ENCODE measurements at regions not wholly inside any gene's neighbourhood (a gene's known extent, or its start where the extent isn't known, plus 50 kb on each side); places are given as distances from the start of the nearest gene placed in this dataset.

DNA sequence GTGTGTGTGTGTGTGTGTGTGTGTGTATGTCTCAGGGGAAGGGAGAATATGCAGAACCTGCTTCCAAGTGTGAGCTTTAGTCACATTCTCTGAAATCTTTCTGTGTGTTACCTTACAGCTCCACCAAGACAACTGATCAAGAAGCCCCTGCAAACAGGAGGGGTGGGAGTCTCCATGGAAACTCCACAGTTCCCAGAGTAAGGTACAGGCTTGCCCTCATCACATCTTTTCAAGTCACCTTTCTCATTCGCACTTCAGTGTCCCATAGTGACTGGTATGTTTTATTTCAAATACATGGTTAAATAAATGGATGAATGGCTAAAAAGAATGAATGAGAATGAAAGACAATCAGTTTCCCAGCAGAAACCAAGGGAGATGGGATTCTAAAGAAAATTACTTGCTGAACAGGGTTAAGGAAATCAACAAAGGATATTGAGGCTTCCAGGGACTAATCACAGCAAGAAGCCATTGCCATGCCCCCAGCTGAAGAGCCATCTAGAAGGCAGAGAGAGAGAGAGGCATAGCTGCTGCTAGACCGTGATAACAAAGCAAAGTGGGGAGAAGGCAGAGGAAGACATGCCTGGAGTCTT, 987.2 kb upstream of the CELF4 start:
- Histone ChIP-seq H3F3A (ENCODE audit: low read length, unreplicated experiment) (no peaks in the 10 kb centered on the region), H3K4me1 (ENCODE audit: insufficient read depth, low read length) (no peaks in the 10 kb centered on the region), H4K20me1 (ENCODE audit: low read length) (no peaks in the 10 kb centered on the region), H3K4me3 (ENCODE audit: low read length) (no peak overlapping the region), H3K4me2 (ENCODE audit: low read length) (no peak overlapping the region), H3K9ac (ENCODE audit: low read length) (no peak overlapping the region), H3K27ac (ENCODE audit: low read length) (no peak overlapping the region), H3K9me2 (replicated peaks; ENCODE audit: low read length) (no peaks in the 10 kb centered on the region), H3K27me3 (ENCODE audit: low read length) (no peaks in the 10 kb centered on the region), H3K36me3 (ENCODE audit: low read depth, low read length) (no peaks in the 10 kb centered on the region), H3K9me3 (ENCODE audit: low read length) (no peaks in the 10 kb centered on the region), H2AFZ (ENCODE audit: low read length) (no peak overlapping the region), H3K79me2 (ENCODE audit: low read length) (no peaks in the 10 kb centered on the region)
- intact Hi-C loops (cut with micrococcal nuclease): no loop called here
- POLR2A ChIA-PET (ENCODE audit: unreplicated experiment): no interaction called here
- no peak for TF ChIP-seq EZH2phosphoT487 (IDR thresholded peaks at IDR 0.05; ENCODE audit: borderline replicate concordance, low read length)
- TF ChIP-seq, protein P1, sequence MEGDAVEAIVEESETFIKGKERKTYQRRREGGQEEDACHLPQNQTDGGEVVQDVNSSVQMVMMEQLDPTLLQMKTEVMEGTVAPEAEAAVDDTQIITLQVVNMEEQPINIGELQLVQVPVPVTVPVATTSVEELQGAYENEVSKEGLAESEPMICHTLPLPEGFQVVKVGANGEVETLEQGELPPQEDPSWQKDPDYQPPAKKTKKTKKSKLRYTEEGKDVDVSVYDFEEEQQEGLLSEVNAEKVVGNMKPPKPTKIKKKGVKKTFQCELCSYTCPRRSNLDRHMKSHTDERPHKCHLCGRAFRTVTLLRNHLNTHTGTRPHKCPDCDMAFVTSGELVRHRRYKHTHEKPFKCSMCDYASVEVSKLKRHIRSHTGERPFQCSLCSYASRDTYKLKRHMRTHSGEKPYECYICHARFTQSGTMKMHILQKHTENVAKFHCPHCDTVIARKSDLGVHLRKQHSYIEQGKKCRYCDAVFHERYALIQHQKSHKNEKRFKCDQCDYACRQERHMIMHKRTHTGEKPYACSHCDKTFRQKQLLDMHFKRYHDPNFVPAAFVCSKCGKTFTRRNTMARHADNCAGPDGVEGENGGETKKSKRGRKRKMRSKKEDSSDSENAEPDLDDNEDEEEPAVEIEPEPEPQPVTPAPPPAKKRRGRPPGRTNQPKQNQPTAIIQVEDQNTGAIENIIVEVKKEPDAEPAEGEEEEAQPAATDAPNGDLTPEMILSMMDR (conservative IDR thresholded peaks at IDR 0.05; ENCODE audit: low read depth, low read length): no peak
- no peak for TF ChIP-seq EZH2 (IDR thresholded peaks at IDR 0.05; ENCODE audit: low read length, unreplicated experiment)
- CTCF ChIA-PET: no interaction called here
- DNase-seq (no peak), ATAC-seq (no peak)
- BruUV-seq (replicated peaks): no TSS peak

DNA sequence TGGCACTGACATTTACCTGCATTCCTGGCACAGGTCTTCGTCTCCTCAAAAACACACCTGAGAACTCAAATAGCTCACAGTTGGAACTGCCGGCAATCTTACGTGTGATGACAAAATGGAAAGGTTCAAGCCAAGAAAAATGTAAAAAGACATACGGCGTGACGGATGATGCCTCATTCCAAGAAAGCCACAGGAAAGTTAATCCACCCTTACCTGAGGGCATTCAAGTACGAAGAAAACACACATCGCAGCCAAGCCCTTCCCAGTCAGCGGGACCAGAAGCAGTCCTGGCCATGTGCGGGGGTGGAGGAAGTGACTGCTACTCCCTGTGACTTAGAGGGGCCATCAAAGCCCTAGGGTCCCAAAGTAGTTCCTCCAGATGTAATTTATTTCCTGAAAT, 986.3 kb upstream of the CELF4 start:
- CTCF ChIA-PET: no interaction called here
- intact Hi-C loops (cut with micrococcal nuclease): no loop called here
- Histone ChIP-seq H3K27ac (ENCODE audit: low read length) (no peak overlapping the region), H3K9me2 (replicated peaks; ENCODE audit: low read length) (no peaks in the 10 kb centered on the region), H3K4me2 (ENCODE audit: low read length) (no peak overlapping the region), H3F3A (ENCODE audit: low read length, unreplicated experiment) (no peaks in the 10 kb centered on the region), H3K9ac (ENCODE audit: low read length) (no peak overlapping the region), H3K79me2 (ENCODE audit: low read length) (no peaks in the 10 kb centered on the region), H4K20me1 (ENCODE audit: low read length) (no peaks in the 10 kb centered on the region), H2AFZ (ENCODE audit: low read length) (no peak overlapping the region), H3K4me3 (ENCODE audit: low read length) (no peak overlapping the region), H3K36me3 (ENCODE audit: low read depth, low read length) (no peaks in the 10 kb centered on the region), H3K4me1 (ENCODE audit: insufficient read depth, low read length) (no peaks in the 10 kb centered on the region), H3K27me3 (ENCODE audit: low read length) (no peaks in the 10 kb centered on the region), H3K9me3 (ENCODE audit: low read length) (no peaks in the 10 kb centered on the region)
- TF ChIP-seq, protein P1 (conservative IDR thresholded peaks at IDR 0.05; ENCODE audit: low read depth, low read length): no peak
- no peak for TF ChIP-seq EZH2 (IDR thresholded peaks at IDR 0.05; ENCODE audit: low read length, unreplicated experiment)
- TF ChIP-seq EZH2phosphoT487 (IDR thresholded peaks at IDR 0.05; ENCODE audit: borderline replicate concordance, low read length): no peak
- DNase-seq (no peak), ATAC-seq (no peak)
- BruUV-seq (replicated peaks): no TSS peak
- POLR2A ChIA-PET (ENCODE audit: unreplicated experiment): no interaction called here

DNA sequence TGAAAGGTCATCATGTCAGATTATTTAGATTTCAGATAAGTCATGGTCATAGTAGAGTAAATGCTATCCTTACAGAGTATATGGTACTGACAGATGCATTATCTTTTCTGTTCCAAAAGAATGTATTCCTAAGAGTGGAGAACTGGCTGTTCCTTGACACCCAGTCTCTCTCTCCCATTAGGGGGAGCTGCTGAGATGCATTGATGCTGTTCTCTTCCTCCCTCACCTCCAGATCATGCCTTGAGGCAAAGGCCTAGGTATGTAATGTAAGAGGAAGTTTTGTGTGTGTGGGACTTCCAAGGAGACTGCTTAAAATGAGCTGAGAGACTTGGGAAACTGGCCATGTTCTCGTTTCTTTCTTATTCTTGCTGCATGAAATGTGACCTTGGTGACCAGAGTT, 979.5 kb upstream of the CELF4 start:
- Histone ChIP-seq H3K79me2 (ENCODE audit: low read length) (no peaks in the 10 kb centered on the region), H3K4me1 (ENCODE audit: insufficient read depth, low read length) (no peaks in the 10 kb centered on the region), H3K9ac (ENCODE audit: low read length) (no peak overlapping the region), H3K36me3 (ENCODE audit: low read depth, low read length) (no peaks in the 10 kb centered on the region), H3K4me3 (ENCODE audit: low read length) (no peak overlapping the region), H3K9me2 (replicated peaks; ENCODE audit: low read length) (no peaks in the 10 kb centered on the region), H4K20me1 (ENCODE audit: low read length) (no peaks in the 10 kb centered on the region), H3K27me3 (ENCODE audit: low read length) (no peaks in the 10 kb centered on the region), H2AFZ (ENCODE audit: low read length) (no peak overlapping the region), H3K9me3 (ENCODE audit: low read length) (no peaks in the 10 kb centered on the region), H3K27ac (ENCODE audit: low read length) (no peak overlapping the region), H3K4me2 (ENCODE audit: low read length) (no peak overlapping the region), H3F3A (ENCODE audit: low read length, unreplicated experiment) (no peaks in the 10 kb centered on the region)
- POLR2A ChIA-PET (ENCODE audit: unreplicated experiment): no interaction called here
- BruUV-seq (replicated peaks): no TSS peak
- intact Hi-C loops (cut with micrococcal nuclease): no loop called here
- DNase-seq: peak; percentile 3
- CTCF ChIA-PET: no interaction called here
- ATAC-seq: no peak
- no peak for TF ChIP-seq EZH2 (IDR thresholded peaks at IDR 0.05; ENCODE audit: low read length, unreplicated experiment)
- TF ChIP-seq, protein P1 (conservative IDR thresholded peaks at IDR 0.05; ENCODE audit: low read depth, low read length): peak; percentile 23; the same call in 1 of the 2 replicates
